Thymus (tissue), 11 donors: ENCODE measurements at regions not wholly inside any gene's neighbourhood (a gene's known extent, or its start where the extent isn't known, plus 50 kb on each side); places are given as distances from the start of the nearest gene placed in this dataset.

Experiments
- DNase-seq, 9 donors: peaks; one replicate each; pipeline ENCODE4 v3.0.0-alpha.2; 2013; ENCODE audit warnings: low spot score in 9 of 9, low read depth in 6 of 9, missing footprints in 1 of 9
- H3K27ac ChIP-seq, 2 donors: one replicate each; pipeline ENCODE4 v1.5.1; 2013; ENCODE audit warnings: control low read depth in 1 of 2, low read depth in 1 of 2, low read length in 1 of 2, mild to moderate bottlenecking in 1 of 2, moderate library complexity in 1 of 2
- H3K27me3 ChIP-seq, 2 donors: one replicate each; pipeline ENCODE4 v1.5.1; 2013; ENCODE audit warnings: low read length in 1 of 2; ENCODE audit not compliant: control insufficient read depth in 2 of 2, insufficient read depth in 1 of 2
- H3K36me3 ChIP-seq, 2 donors: one replicate each; pipeline ENCODE4 v1.5.1; 2013; ENCODE audit warnings: low read length in 1 of 2, mild to moderate bottlenecking in 1 of 2, moderate library complexity in 1 of 2; ENCODE audit not compliant: control insufficient read depth in 2 of 2, insufficient read depth in 2 of 2
- H3K4me1 ChIP-seq, 2 donors: one replicate each; pipeline ENCODE4 v1.5.1; 2013; ENCODE audit warnings: low read length in 2 of 2; ENCODE audit not compliant: control insufficient read depth in 2 of 2, insufficient read depth in 2 of 2
- H3K4me3 ChIP-seq, 2 donors: one replicate each; pipeline ENCODE4 v1.5.1; 2013; ENCODE audit warnings: low read length in 2 of 2, control low read depth in 1 of 2, mild to moderate bottlenecking in 1 of 2
- H3K9me3 ChIP-seq, 2 donors: one replicate each; pipeline ENCODE4 v1.5.1; 2013; ENCODE audit warnings: low read length in 1 of 2, mild to moderate bottlenecking in 1 of 2; ENCODE audit not compliant: control insufficient read depth in 2 of 2, insufficient read depth in 1 of 2
- WGBS: extraction: QIAGEN DNeasy Blood & Tissue Kit; methylation state at CpG from one replicate; pipeline ENCODE4 v1.1.7; 2013; 5-methylcytosine and 5-hydroxymethylcytosine counted together
- donor health status: healthy.

DNA sequence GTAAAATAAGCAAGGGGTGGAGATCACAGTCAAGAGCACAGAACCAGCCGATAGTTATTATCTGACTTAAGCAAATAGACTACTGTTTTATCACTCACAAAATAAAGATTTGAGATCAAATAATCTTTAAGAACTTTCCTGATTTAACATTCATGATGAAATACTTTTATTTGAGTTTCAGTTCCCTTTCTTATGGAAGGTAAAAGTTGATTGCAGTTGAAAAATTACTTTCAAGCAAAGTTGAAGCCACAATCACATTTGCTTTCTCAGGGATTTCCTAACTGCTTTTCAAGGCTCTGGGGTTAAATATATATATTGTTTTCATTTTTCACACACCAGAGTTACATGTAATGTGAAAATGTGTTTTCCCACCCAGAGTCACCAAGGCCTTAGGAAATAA is 599.5 kb downstream of the KCNJ3 start:
- Histone ChIP-seq H3K27me3 (no peaks in the 10 kb centered on the region), H3K4me1 (no peaks in the 10 kb centered on the region), H3K27ac (no peak overlapping the region), H3K4me3 (no peak overlapping the region), H3K9me3 (no peaks in the 10 kb centered on the region), H3K36me3 (no peaks in the 10 kb centered on the region)
- 99% methylated on average over 1 of the region's 1 CpG for WGBS
- no peak for DNase-seq

GRCh38 chr2:155294358-155294757 is 595.9 kb downstream of the KCNJ3 start:
- 84% methylated on average over 1 of the region's 1 CpG for WGBS

GRCh38 chr2:155281907-155282306 is 583.4 kb downstream of the KCNJ3 start:
- no peak overlapping the region for H3K4me3 ChIP-seq
- H3K9me3 ChIP-seq = no peaks in the 10 kb centered on the region
- no peaks in the 10 kb centered on the region for H3K27me3 ChIP-seq
- no peak for DNase-seq
- no peaks in the 10 kb centered on the region for H3K4me1 ChIP-seq
- no peak overlapping the region for H3K27ac ChIP-seq
- H3K36me3 ChIP-seq = no peaks in the 10 kb centered on the region
- 94% methylated on average over 7 of the region's 7 CpGs for WGBS

More at GRCh38 chr2:155294358-155294757, 595.9 kb downstream of the KCNJ3 start:
- H3K36me3 ChIP-seq = no peaks in the 10 kb centered on the region
- no peak overlapping the region for H3K27ac ChIP-seq
- no peaks in the 10 kb centered on the region for H3K4me1 ChIP-seq
- H3K9me3 ChIP-seq = no peaks in the 10 kb centered on the region
- DNase-seq = no peak
- H3K4me3 ChIP-seq = no peak overlapping the region
- no peaks in the 10 kb centered on the region for H3K27me3 ChIP-seq

GRCh38 chr2:155273323-155273722 is 574.8 kb downstream of the KCNJ3 start:
- H3K4me3 ChIP-seq = no peak overlapping the region

GRCh38 chr2:155266583-155266982 is 568.1 kb downstream of the KCNJ3 start:
- Histone ChIP-seq H3K36me3 (no peaks in the 10 kb centered on the region), H3K4me1 (no peaks in the 10 kb centered on the region), H3K4me3 (no peak overlapping the region), H3K27ac (no peak overlapping the region), H3K27me3 (no peaks in the 10 kb centered on the region), H3K9me3 (no peaks in the 10 kb centered on the region)
- DNase-seq = no peak
- 89% methylated on average over 3 of the region's 3 CpGs for WGBS

More at GRCh38 chr2:155273323-155273722, 574.8 kb downstream of the KCNJ3 start:
- H3K4me1 ChIP-seq = no peaks in the 10 kb centered on the region
- no peaks in the 10 kb centered on the region for H3K9me3 ChIP-seq
- H3K27ac ChIP-seq = no peak overlapping the region
- DNase-seq = no peak
- no peaks in the 10 kb centered on the region for H3K27me3 ChIP-seq
- 96% methylated on average over 3 of the region's 3 CpGs for WGBS
- H3K36me3 ChIP-seq = no peaks in the 10 kb centered on the region

GRCh38 chr2:155266109-155266508 is 567.6 kb downstream of the KCNJ3 start:
- H3K36me3 ChIP-seq = no peaks in the 10 kb centered on the region
- WGBS = 85% methylated on average over 1 of the region's 1 CpG

GRCh38 chr2:155256803-155257202 is 558.3 kb downstream of the KCNJ3 start:
- no peaks in the 10 kb centered on the region for H3K36me3 ChIP-seq
- H3K27ac ChIP-seq = no peak overlapping the region
- H3K4me3 ChIP-seq = no peak overlapping the region
- H3K9me3 ChIP-seq = no peaks in the 10 kb centered on the region
- H3K27me3 ChIP-seq = no peaks in the 10 kb centered on the region
- WGBS = 90% methylated on average over 6 of the region's 6 CpGs
- H3K4me1 ChIP-seq = no peaks in the 10 kb centered on the region
- no peak for DNase-seq

More at GRCh38 chr2:155266109-155266508, 567.6 kb downstream of the KCNJ3 start:
- DNase-seq = no peak
- Histone ChIP-seq H3K27me3 (no peaks in the 10 kb centered on the region), H3K4me3 (no peak overlapping the region), H3K4me1 (no peaks in the 10 kb centered on the region), H3K9me3 (no peaks in the 10 kb centered on the region), H3K27ac (no peak overlapping the region)

DNA sequence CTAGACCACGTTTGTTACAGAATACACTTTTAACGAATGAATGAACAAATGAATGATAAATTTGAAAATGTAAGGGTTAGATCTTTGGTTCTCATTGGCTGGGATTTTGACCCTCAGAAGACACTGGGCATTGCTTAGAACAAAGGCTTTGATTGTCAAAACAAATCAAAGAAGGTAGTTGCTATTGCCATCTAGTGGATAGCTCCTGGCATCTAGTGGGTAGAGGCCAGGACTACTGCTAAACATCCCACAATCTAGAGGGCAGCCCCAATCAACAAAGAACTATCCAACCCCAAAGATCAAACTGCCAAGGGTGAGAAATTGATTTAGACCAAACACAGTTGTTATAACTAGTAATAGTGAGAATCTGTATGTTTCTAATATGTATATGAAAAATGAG is 552.3 kb downstream of the KCNJ3 start:
- no peaks in the 10 kb centered on the region for H3K4me1 ChIP-seq
- H3K27me3 ChIP-seq = no peaks in the 10 kb centered on the region
- H3K9me3 ChIP-seq = no peaks in the 10 kb centered on the region
- 52% methylated on average over 2 of the region's 2 CpGs for WGBS
- no peaks in the 10 kb centered on the region for H3K36me3 ChIP-seq
- no peak overlapping the region for H3K4me3 ChIP-seq
- DNase-seq = no peak
- H3K27ac ChIP-seq = no peak overlapping the region

DNA sequence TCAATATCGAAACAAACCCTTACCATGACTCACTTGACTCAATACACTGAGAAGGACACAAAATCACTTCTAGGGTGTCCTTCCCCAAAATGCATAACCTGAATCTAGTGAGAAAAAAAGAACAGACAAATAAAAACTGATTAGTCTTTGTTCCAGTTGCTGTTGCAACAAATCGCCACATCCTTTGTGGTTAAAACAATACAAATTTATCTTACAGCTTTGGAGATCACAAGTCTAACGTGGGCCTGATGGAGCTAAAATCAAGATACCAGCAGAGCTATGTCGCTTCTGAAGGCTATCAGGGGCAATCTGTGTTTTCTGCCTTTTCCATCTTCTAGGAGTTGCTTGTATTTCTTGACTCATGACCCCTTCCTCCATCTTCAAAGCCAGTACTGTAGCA is 541.7 kb downstream of the KCNJ3 start:
- H3K27me3 ChIP-seq = no peaks in the 10 kb centered on the region
- no peaks in the 10 kb centered on the region for H3K4me1 ChIP-seq
- H3K36me3 ChIP-seq = no peaks in the 10 kb centered on the region
- no peak overlapping the region for H3K27ac ChIP-seq
- no peak for DNase-seq
- WGBS = 51% methylated on average over 4 of the region's 4 CpGs
- H3K4me3 ChIP-seq = no peak overlapping the region
- no peaks in the 10 kb centered on the region for H3K9me3 ChIP-seq

GRCh38 chr2:155235710-155236109 is 537.2 kb downstream of the KCNJ3 start:
- H3K9me3 ChIP-seq = no peaks in the 10 kb centered on the region
- H3K27ac ChIP-seq = no peak overlapping the region
- no peak overlapping the region for H3K4me3 ChIP-seq
- H3K36me3 ChIP-seq = no peaks in the 10 kb centered on the region
- 89% methylated on average over 2 of the region's 2 CpGs for WGBS
- H3K27me3 ChIP-seq = no peaks in the 10 kb centered on the region
- no peaks in the 10 kb centered on the region for H3K4me1 ChIP-seq
- DNase-seq = no peak
